ENCODE measurements at regions not wholly inside any gene's neighbourhood (a gene's known extent, or its start where the extent isn't known, plus 50 kb on each side); places are given as distances from the start of the nearest gene placed in this dataset.

- no peaks in the 10 kb centered on the region for H3K4me1 ChIP-seq (ENCODE audit: control insufficient read depth, insufficient read depth, low read length)
- no peak overlapping the region for H3K4me3 ChIP-seq (ENCODE audit: low read depth, low read length)
- WGBS (ENCODE audit: insufficient coverage), result no CpG with 5 or more reads among the region's 3 CpGs
- no peaks in the 10 kb centered on the region for H3K36me3 ChIP-seq (ENCODE audit: control insufficient read depth, insufficient read depth, low read length)
- DNase-seq (ENCODE audit: low read depth in 4 of 6, low spot score in 6 of 6), result no peak
- no peak overlapping the region for H3K27ac ChIP-seq (ENCODE audit: low read depth, low read length)
- no peaks in the 10 kb centered on the region for H3K27me3 ChIP-seq (ENCODE audit: control insufficient read depth, insufficient read depth, low read length)
- no peaks in the 10 kb centered on the region for H3K9me3 ChIP-seq (ENCODE audit: control insufficient read depth, insufficient read depth, low read length)
These were observed 51.0 kb upstream of the VEGFC start for GRCh38 chr4:176843710-176844109.

GRCh38 chr4:176844448-176844847 lies 51.7 kb upstream of the VEGFC start:
- 96% methylated on average over 3 of the region's 4 CpGs for WGBS (ENCODE audit: insufficient coverage)
- DNase-seq (ENCODE audit: low read depth in 4 of 6, low spot score in 6 of 6), result no peak
- Histone ChIP-seq H3K9me3 (ENCODE audit: control insufficient read depth, insufficient read depth, low read length) (no peaks in the 10 kb centered on the region), H3K36me3 (ENCODE audit: control insufficient read depth, insufficient read depth, low read length) (no peaks in the 10 kb centered on the region), H3K4me3 (ENCODE audit: low read depth, low read length) (no peak overlapping the region), H3K27ac (ENCODE audit: low read depth, low read length) (no peak overlapping the region), H3K27me3 (ENCODE audit: control insufficient read depth, insufficient read depth, low read length) (no peaks in the 10 kb centered on the region), H3K4me1 (ENCODE audit: control insufficient read depth, insufficient read depth, low read length) (no peaks in the 10 kb centered on the region)

DNA sequence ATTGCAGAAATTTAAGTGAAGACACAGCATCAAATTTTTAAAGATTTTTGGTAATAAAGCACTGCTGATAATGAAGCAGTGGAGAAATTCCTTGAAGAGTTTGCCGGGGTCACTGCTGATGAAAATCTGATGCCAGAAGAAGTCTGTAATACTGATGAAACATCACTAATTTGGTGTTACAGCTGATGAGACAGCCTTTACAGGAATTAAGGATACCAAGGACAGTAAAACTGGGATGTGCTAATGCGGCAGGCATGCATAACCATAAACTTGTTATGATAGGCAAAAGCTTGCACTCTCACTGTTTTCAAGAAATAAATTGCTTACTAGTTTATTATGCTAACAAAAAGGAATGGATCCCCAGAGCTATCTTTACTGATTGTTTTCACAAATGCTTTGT lies 52.9 kb upstream of the VEGFC start:
- Histone ChIP-seq H3K9me3 (ENCODE audit: control insufficient read depth, insufficient read depth, low read length) (no peaks in the 10 kb centered on the region), H3K27me3 (ENCODE audit: control insufficient read depth, insufficient read depth, low read length) (no peaks in the 10 kb centered on the region), H3K4me1 (ENCODE audit: control insufficient read depth, insufficient read depth, low read length) (no peaks in the 10 kb centered on the region), H3K4me3 (ENCODE audit: low read depth, low read length) (no peak overlapping the region), H3K36me3 (ENCODE audit: control insufficient read depth, insufficient read depth, low read length) (no peaks in the 10 kb centered on the region), H3K27ac (ENCODE audit: low read depth, low read length) (no peak overlapping the region)
- DNase-seq (ENCODE audit: low read depth in 4 of 6, low spot score in 6 of 6), result no peak
- 86% methylated on average over 1 of the region's 2 CpGs for WGBS (ENCODE audit: insufficient coverage)

GRCh38 chr4:176849076-176849475 lies 56.4 kb upstream of the VEGFC start:
- no peak overlapping the region for H3K4me3 ChIP-seq (ENCODE audit: low read depth, low read length)
- no peak for DNase-seq (ENCODE audit: low read depth in 4 of 6, low spot score in 6 of 6)

DNA sequence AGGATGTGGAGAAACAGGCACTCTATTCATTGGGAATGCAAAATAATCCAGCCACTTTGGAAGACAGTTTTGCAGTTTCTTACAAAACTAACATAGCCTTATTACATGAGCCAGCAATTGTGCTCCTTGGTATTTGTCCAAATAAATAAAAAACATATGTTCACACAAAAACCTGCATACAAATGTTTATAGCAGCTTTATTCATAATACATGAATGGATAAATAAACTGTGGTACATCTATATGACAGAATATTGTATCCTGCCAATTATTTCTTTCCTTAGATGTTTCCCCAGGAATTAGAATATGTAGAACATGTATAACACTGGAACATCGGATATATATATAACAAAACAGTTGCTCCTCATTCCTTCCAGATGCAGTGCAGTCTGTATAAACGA lies 57.7 kb upstream of the VEGFC start:
- no peak for DNase-seq (ENCODE audit: low read depth in 4 of 6, low spot score in 6 of 6)
- no peak overlapping the region for H3K27ac ChIP-seq (ENCODE audit: low read depth, low read length)
- H3K4me1 ChIP-seq (ENCODE audit: control insufficient read depth, insufficient read depth, low read length), result no peaks in the 10 kb centered on the region
- no peak overlapping the region for H3K4me3 ChIP-seq (ENCODE audit: low read depth, low read length)
- H3K36me3 ChIP-seq (ENCODE audit: control insufficient read depth, insufficient read depth, low read length), result no peaks in the 10 kb centered on the region
- H3K9me3 ChIP-seq (ENCODE audit: control insufficient read depth, insufficient read depth, low read length), result no peaks in the 10 kb centered on the region
- WGBS (ENCODE audit: insufficient coverage), result no CpG with 5 or more reads among the region's 2 CpGs
- H3K27me3 ChIP-seq (ENCODE audit: control insufficient read depth, insufficient read depth, low read length), result no peaks in the 10 kb centered on the region

More at GRCh38 chr4:176849076-176849475, 56.4 kb upstream of the VEGFC start:
- H3K9me3 ChIP-seq (ENCODE audit: control insufficient read depth, insufficient read depth, low read length), result no peaks in the 10 kb centered on the region
- H3K36me3 ChIP-seq (ENCODE audit: control insufficient read depth, insufficient read depth, low read length), result no peaks in the 10 kb centered on the region
- no peaks in the 10 kb centered on the region for H3K27me3 ChIP-seq (ENCODE audit: control insufficient read depth, insufficient read depth, low read length)
- H3K27ac ChIP-seq (ENCODE audit: low read depth, low read length), result no peak overlapping the region
- H3K4me1 ChIP-seq (ENCODE audit: control insufficient read depth, insufficient read depth, low read length), result no peaks in the 10 kb centered on the region

GRCh38 chr4:176856421-176856820 lies 63.7 kb upstream of the VEGFC start:
- H3K27me3 ChIP-seq (ENCODE audit: control insufficient read depth, insufficient read depth, low read length), result no peaks in the 10 kb centered on the region
- H3K9me3 ChIP-seq (ENCODE audit: control insufficient read depth, insufficient read depth, low read length), result no peaks in the 10 kb centered on the region
- no peak for DNase-seq (ENCODE audit: low read depth in 4 of 6, low spot score in 6 of 6)
- no peak overlapping the region for H3K4me3 ChIP-seq (ENCODE audit: low read depth, low read length)
- H3K4me1 ChIP-seq (ENCODE audit: control insufficient read depth, insufficient read depth, low read length), result no peaks in the 10 kb centered on the region
- no CpG with 5 or more reads among the region's 2 CpGs for WGBS (ENCODE audit: insufficient coverage)
- no peaks in the 10 kb centered on the region for H3K36me3 ChIP-seq (ENCODE audit: control insufficient read depth, insufficient read depth, low read length)
- H3K27ac ChIP-seq (ENCODE audit: low read depth, low read length), result no peak overlapping the region

DNA sequence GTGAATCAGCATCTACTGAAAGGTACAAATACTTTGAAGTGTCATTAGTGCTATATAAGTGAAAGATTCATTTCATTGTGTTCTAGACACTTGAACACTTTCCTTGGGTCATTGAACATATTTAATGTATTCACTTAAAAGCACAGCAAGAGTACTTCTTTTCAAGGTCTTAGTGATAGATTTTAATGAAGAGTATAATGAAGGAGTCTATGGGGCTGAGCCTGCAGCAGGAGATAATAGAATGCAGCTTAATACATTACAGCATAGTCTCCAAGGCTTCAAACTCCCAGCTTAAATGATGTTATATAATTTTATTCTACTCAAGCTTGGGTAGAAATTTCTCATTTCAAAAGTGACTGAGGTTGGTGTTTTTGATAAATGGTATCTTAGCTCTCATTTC lies 66.1 kb upstream of the VEGFC start:
- H3K9me3 ChIP-seq (ENCODE audit: control insufficient read depth, insufficient read depth, low read length), result no peaks in the 10 kb centered on the region
- H3K4me1 ChIP-seq (ENCODE audit: control insufficient read depth, insufficient read depth, low read length), result no peaks in the 10 kb centered on the region
- no peak overlapping the region for H3K4me3 ChIP-seq (ENCODE audit: low read depth, low read length)
- no peaks in the 10 kb centered on the region for H3K27me3 ChIP-seq (ENCODE audit: control insufficient read depth, insufficient read depth, low read length)
- H3K36me3 ChIP-seq (ENCODE audit: control insufficient read depth, insufficient read depth, low read length), result no peaks in the 10 kb centered on the region
- H3K27ac ChIP-seq (ENCODE audit: low read depth, low read length), result no peak overlapping the region
- peak in 2 of 6 donors; percentile 2 to 79 for DNase-seq (ENCODE audit: low read depth in 4 of 6, low spot score in 6 of 6)

- Histone ChIP-seq H3K27ac (ENCODE audit: low read depth, low read length) (no peak overlapping the region), H3K4me3 (ENCODE audit: low read depth, low read length) (no peak overlapping the region), H3K36me3 (ENCODE audit: control insufficient read depth, insufficient read depth, low read length) (no peaks in the 10 kb centered on the region), H3K9me3 (ENCODE audit: control insufficient read depth, insufficient read depth, low read length) (no peaks in the 10 kb centered on the region), H3K27me3 (ENCODE audit: control insufficient read depth, insufficient read depth, low read length) (no peaks in the 10 kb centered on the region), H3K4me1 (ENCODE audit: control insufficient read depth, insufficient read depth, low read length) (no peaks in the 10 kb centered on the region)
- no peak for DNase-seq (ENCODE audit: low read depth in 4 of 6, low spot score in 6 of 6)
- WGBS (ENCODE audit: insufficient coverage), result 40% methylated on average over 1 of the region's 1 CpG
These were observed 71.5 kb upstream of the VEGFC start for GRCh38 chr4:176864238-176864637.

GRCh38 chr4:176868676-176869075 lies 76.0 kb upstream of the VEGFC start:
- WGBS (ENCODE audit: insufficient coverage), result 87% methylated on average over 2 of the region's 2 CpGs
- no peaks in the 10 kb centered on the region for H3K4me1 ChIP-seq (ENCODE audit: control insufficient read depth, insufficient read depth, low read length)
- no peaks in the 10 kb centered on the region for H3K36me3 ChIP-seq (ENCODE audit: control insufficient read depth, insufficient read depth, low read length)
- peaks cover 2% of the 10 kb centered on the region for H3K9me3 ChIP-seq (ENCODE audit: control insufficient read depth, insufficient read depth, low read length)
- H3K27me3 ChIP-seq (ENCODE audit: control insufficient read depth, insufficient read depth, low read length), result no peaks in the 10 kb centered on the region
- no peak for DNase-seq (ENCODE audit: low read depth in 4 of 6, low spot score in 6 of 6)
- H3K4me3 ChIP-seq (ENCODE audit: low read depth, low read length), result no peak overlapping the region
- no peak overlapping the region for H3K27ac ChIP-seq (ENCODE audit: low read depth, low read length)

DNA sequence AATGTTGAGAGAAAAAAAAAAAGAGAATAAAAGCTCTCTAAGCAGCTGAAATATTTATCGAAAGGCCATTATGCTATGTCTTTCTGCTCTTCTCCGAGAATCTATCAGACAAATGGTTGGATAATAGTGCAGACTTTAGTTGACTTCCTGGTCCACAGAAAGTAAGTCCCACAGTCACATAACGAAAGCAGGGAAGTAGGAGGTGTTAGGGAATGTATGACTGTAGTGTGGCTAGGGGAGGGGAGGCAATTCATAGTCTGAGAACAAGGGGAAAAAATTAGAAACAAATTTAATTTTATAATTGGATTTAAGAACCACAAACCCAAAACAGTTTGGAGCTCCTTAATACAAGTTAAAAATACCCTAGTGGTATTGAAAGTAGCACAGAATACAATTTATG lies 79.7 kb upstream of the VEGFC start:
- no peaks in the 10 kb centered on the region for H3K4me1 ChIP-seq (ENCODE audit: control insufficient read depth, insufficient read depth, low read length)
- WGBS (ENCODE audit: insufficient coverage), result no CpG with 5 or more reads among the region's 3 CpGs
- no peaks in the 10 kb centered on the region for H3K27me3 ChIP-seq (ENCODE audit: control insufficient read depth, insufficient read depth, low read length)
- no peak overlapping the region for H3K27ac ChIP-seq (ENCODE audit: low read depth, low read length)
- peaks cover 2% of the 10 kb centered on the region for H3K9me3 ChIP-seq (ENCODE audit: control insufficient read depth, insufficient read depth, low read length)
- no peak for DNase-seq (ENCODE audit: low read depth in 4 of 6, low spot score in 6 of 6)
- no peaks in the 10 kb centered on the region for H3K36me3 ChIP-seq (ENCODE audit: control insufficient read depth, insufficient read depth, low read length)
- no peak overlapping the region for H3K4me3 ChIP-seq (ENCODE audit: low read depth, low read length)

All from spinal cord (tissue), 9 donors.